Esophagus muscularis mucosa (tissue), 4 donors: ENCODE measurements at regions not wholly inside any gene's neighbourhood (a gene's known extent, or its start where the extent isn't known, plus 50 kb on each side); places are given as distances from the start of the nearest gene placed in this dataset.

Experiments
- DNase-seq: peaks from one replicate; pipeline ENCODE4 v3.0.0-alpha.2; 2017; ENCODE audit errors: extremely low spot score
- H3K27ac ChIP-seq, 4 donors: fragments of 200-600 bp; sonication (generic); replicated peaks in 1 of 4; 1 replicate in 3 of 4; 2 replicates in 1 of 4; pipeline ENCODE4 v1.5.1; 2016 to 2019; ENCODE audit warnings: mild to moderate bottlenecking in 1 of 4
- H3K27me3 ChIP-seq, 4 donors: fragments of 200-600 bp; sonication (generic); one replicate each; pipeline versions ENCODE4 v1.5.1 to v1.6.0; 2016 to 2019
- H3K36me3 ChIP-seq, 4 donors: fragments of 200-600 bp; sonication (generic); one replicate each; pipeline ENCODE4 v1.5.1; 2016 to 2019
- H3K4me1 ChIP-seq, 4 donors: fragments of 200-600 bp; sonication (generic); one replicate each; pipeline ENCODE4 v1.5.1; 2016 to 2019
- H3K4me3 ChIP-seq, 4 donors: fragments of 200-600 bp; sonication (generic); 1 replicate in 2 of 4; 2 replicates in 2 of 4; pipeline ENCODE4 v1.5.1; 2016 to 2019; ENCODE audit warnings: mild to moderate bottlenecking in 4 of 4, moderate library complexity in 1 of 4
- H3K9me3 ChIP-seq, 4 donors: fragments of 200-600 bp; sonication (generic); 1 replicate in 3 of 4; 2 replicates in 1 of 4; pipeline ENCODE4 v1.5.1; 2016 to 2019
- EP300 ChIP-seq: sonication (generic); formaldehyde crosslinking; IDR thresholded peaks from one replicate; pipeline ENCODE4 v1.6.1; 2017; ENCODE audit warnings: antibody characterized with exemption
- POLR2A ChIP-seq: fragments of 450-650 bp; IDR thresholded peaks from one replicate; pipeline ENCODE4 v1.6.1; 2017; ENCODE audit warnings: antibody characterized with exemption, moderate library complexity, mild to moderate bottlenecking, low read depth
- POLR2AphosphoS5 ChIP-seq, 2 donors: sonication (generic); formaldehyde crosslinking; IDR thresholded peaks; one replicate each; pipeline ENCODE4 v1.6.1; 2017; ENCODE audit warnings: antibody characterized with exemption in 2 of 2
- WGBS: methylation state at CpG from one replicate; pipeline ENCODE4 v1.1.5; 2018; 5-methylcytosine and 5-hydroxymethylcytosine counted together
- intact Hi-C: fragments of 100-400 bp; cut with DNase I; formaldehyde crosslinking; loops from one replicate; pipeline ENCODE4 v1.15.1; 2023
- TF ChIP-seq, protein P1 (sequence below), 3 experiments: fragments of 200-600 bp in 2 of 3; fragments of 450-650 bp in 1 of 3; sonication (generic) in 2 of 3; IDR thresholded peaks; one replicate each; pipeline ENCODE4 v1.5.1; 2017 to 2019; ENCODE audit warnings: antibody characterized with exemption in 3 of 3, mild to moderate bottlenecking in 2 of 3, moderate library complexity in 1 of 3

DNA sequence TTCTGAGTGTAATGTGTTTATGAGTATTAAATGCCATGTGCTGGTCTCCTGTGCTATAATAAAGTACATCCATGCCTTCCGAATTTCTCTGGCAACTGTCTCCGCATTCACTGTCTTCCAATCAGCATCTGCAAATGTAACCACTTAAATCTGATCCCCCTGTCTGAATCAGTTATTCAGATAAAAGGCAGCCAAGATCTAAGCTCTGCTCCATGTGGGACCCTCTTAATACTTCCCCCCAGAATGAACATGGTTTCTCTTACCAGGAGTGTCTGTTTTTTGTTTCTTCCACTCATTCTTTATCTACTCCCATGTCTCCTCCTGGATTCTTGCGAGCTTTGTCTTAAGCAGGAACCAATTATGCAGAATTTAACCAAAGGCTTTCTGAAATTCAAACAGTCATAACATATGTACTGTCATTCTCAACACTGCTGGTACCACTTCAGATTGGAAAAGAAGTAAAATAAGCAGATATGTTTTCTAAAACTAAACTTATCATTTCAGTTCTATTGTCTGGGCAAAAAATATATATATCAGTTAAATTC is 996.7 kb upstream of the FLRT2 start:
- Histone ChIP-seq H3K4me3 (no peak overlapping the region), H3K27me3 (no peaks in the 10 kb centered on the region), H3K27ac (no peak overlapping the region), H3K9me3 (no peaks in the 10 kb centered on the region), H3K36me3 (no peaks in the 10 kb centered on the region), H3K4me1 (no peaks in the 10 kb centered on the region)
- TF ChIP-seq, protein P1, sequence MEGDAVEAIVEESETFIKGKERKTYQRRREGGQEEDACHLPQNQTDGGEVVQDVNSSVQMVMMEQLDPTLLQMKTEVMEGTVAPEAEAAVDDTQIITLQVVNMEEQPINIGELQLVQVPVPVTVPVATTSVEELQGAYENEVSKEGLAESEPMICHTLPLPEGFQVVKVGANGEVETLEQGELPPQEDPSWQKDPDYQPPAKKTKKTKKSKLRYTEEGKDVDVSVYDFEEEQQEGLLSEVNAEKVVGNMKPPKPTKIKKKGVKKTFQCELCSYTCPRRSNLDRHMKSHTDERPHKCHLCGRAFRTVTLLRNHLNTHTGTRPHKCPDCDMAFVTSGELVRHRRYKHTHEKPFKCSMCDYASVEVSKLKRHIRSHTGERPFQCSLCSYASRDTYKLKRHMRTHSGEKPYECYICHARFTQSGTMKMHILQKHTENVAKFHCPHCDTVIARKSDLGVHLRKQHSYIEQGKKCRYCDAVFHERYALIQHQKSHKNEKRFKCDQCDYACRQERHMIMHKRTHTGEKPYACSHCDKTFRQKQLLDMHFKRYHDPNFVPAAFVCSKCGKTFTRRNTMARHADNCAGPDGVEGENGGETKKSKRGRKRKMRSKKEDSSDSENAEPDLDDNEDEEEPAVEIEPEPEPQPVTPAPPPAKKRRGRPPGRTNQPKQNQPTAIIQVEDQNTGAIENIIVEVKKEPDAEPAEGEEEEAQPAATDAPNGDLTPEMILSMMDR (IDR thresholded peaks at IDR 0.05): no peak
- TF ChIP-seq EP300: no peak
- no peak for TF ChIP-seq POLR2A
- TF ChIP-seq POLR2AphosphoS5 (IDR thresholded peaks at IDR 0.05): no peak
- intact Hi-C loops: no loop called here
- WGBS: 85% methylated on average over 3 of the region's 3 CpGs
- DNase-seq: no peak

DNA sequence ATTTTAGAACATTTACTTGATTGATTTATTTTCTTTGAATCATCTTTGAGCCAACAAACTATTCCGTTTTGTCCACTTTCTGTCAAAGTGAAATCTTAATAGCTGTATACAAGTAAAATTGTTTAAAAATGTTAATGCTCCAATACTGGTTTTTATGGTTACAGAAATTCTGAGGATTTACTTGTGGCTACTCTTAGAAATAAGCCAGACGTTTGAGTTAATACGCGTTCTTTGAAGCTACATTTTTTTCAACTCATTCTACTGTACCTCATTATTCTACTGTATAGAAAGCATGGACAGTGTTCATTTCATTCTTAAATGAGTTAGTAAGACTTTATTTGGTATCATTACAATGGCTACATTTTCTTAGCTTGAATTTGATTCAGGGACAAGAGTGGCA is 996.2 kb upstream of the FLRT2 start:
- TF ChIP-seq EP300: no peak
- no peak for TF ChIP-seq POLR2A
- TF ChIP-seq, protein P1 (IDR thresholded peaks at IDR 0.05): no peak
- TF ChIP-seq POLR2AphosphoS5 (IDR thresholded peaks at IDR 0.05): no peak
- no peaks in the 10 kb centered on the region for H3K36me3 ChIP-seq
- DNase-seq: no peak
- intact Hi-C loops: no loop called here
- no peaks in the 10 kb centered on the region for H3K27me3 ChIP-seq
- 74% methylated on average over 4 of the region's 4 CpGs for WGBS
- no peak overlapping the region for H3K27ac ChIP-seq
- H3K4me3 ChIP-seq: no peak overlapping the region
- H3K4me1 ChIP-seq: no peaks in the 10 kb centered on the region
- H3K9me3 ChIP-seq: no peaks in the 10 kb centered on the region

DNA sequence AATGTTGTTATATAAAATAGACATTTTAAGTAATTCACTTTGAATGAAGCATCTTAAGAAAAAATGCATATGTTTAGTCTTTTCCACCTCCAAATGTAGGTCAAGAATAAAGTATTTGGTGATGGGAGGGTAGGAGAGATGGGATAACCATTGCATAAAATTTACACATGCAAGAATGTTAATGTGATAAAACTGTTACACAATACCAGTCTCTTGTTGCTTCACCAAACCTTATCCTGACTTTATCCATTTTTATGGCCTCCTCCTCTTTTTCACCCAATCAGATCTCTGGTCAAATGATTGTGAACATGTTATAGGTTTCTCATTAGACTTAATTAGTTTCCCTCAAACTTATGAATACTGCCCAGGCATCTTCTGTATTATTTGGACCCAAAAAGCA is 994.5 kb upstream of the FLRT2 start:
- intact Hi-C loops: no loop called here
- H3K36me3 ChIP-seq: no peaks in the 10 kb centered on the region
- H3K27ac ChIP-seq: no peak overlapping the region
- no peaks in the 10 kb centered on the region for H3K27me3 ChIP-seq
- H3K9me3 ChIP-seq: no peaks in the 10 kb centered on the region
- no peaks in the 10 kb centered on the region for H3K4me1 ChIP-seq
- no peak for TF ChIP-seq POLR2A
- no peak for TF ChIP-seq POLR2AphosphoS5 (IDR thresholded peaks at IDR 0.05)
- TF ChIP-seq EP300: no peak
- TF ChIP-seq, protein P1 (IDR thresholded peaks at IDR 0.05): no peak
- no peak for DNase-seq
- H3K4me3 ChIP-seq: no peak overlapping the region

DNA sequence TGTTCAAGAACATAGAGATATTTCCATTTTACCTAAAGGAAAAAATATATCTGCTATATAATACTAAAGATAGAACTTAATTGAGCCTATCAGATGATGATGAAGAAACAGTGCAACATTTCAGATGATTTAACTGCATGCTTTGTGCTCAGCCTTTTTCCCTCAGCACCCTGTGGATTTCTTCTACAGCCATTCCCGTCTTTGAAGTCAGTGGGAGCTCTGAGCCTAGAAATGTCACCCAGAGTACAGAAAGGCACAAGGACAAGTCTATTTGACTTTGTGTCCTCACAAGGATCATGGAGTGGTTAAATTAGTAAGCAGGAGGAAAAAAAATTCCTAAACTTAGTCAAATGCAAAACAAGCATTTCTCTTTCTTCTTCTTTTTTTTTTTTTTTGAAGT is 994.0 kb upstream of the FLRT2 start:
- Histone ChIP-seq H3K4me3 (no peak overlapping the region), H3K27me3 (no peaks in the 10 kb centered on the region), H3K9me3 (no peaks in the 10 kb centered on the region), H3K27ac (no peak overlapping the region), H3K36me3 (no peaks in the 10 kb centered on the region), H3K4me1 (no peaks in the 10 kb centered on the region)
- WGBS: 88% methylated on average over 1 of the region's 1 CpG
- no peak for DNase-seq
- intact Hi-C loops: no loop called here
- TF ChIP-seq POLR2AphosphoS5 (IDR thresholded peaks at IDR 0.05) (no peak), EP300 (no peak), POLR2A (no peak)
- TF ChIP-seq, protein P1 (IDR thresholded peaks at IDR 0.05): no peak

DNA sequence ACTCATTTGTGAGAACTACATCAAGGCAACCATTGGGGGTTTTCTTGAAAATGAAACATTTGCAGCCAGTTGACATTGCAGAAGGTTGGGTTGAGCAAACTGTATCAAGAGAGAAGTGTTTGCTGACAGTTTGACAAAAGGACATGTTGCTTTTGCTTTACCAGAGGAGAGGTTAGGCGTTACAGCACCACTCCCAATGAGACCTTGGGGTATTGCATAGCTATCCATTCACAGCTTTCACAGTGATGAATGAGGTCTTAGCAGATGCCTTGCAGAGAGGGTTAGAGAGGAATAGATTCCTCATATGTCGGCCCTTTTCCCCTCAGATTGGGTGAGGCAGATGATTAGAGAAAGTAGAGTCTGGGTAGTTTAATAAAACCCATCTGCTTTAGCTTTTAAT is 988.9 kb upstream of the FLRT2 start:
- DNase-seq: no peak
- Histone ChIP-seq H3K4me3 (no peak overlapping the region), H3K36me3 (no peaks in the 10 kb centered on the region), H3K27ac (no peak overlapping the region), H3K4me1 (no peaks in the 10 kb centered on the region), H3K27me3 (no peaks in the 10 kb centered on the region), H3K9me3 (no peaks in the 10 kb centered on the region)
- no peak for TF ChIP-seq POLR2A
- TF ChIP-seq POLR2AphosphoS5 (IDR thresholded peaks at IDR 0.05): no peak
- TF ChIP-seq EP300: no peak
- TF ChIP-seq, protein P1 (IDR thresholded peaks at IDR 0.05): no peak
- intact Hi-C loops: no loop called here
- 30% methylated on average over 2 of the region's 2 CpGs for WGBS
